Activated CD8-positive, alpha-beta memory T cell treated with anti-CD3 and anti-CD28 coated beads, Interleukin-2, amount 50 U/mL, for 48 hours (primary cell): ENCODE measurements at regions not wholly inside any gene's neighbourhood (a gene's known extent, or its start where the extent isn't known, plus 50 kb on each side); places are given as distances from the start of the nearest gene placed in this dataset.
"Not testable (repeated sequence)": the region's sequence is repeated elsewhere in the genome, so short reads cannot be mapped to it uniquely, and the experiment has no call there.

ENCODE experiments used
- DNase-seq: peaks from one replicate; pipeline ENCODE4 v3.0.0-alpha.2; 2020

DNA sequence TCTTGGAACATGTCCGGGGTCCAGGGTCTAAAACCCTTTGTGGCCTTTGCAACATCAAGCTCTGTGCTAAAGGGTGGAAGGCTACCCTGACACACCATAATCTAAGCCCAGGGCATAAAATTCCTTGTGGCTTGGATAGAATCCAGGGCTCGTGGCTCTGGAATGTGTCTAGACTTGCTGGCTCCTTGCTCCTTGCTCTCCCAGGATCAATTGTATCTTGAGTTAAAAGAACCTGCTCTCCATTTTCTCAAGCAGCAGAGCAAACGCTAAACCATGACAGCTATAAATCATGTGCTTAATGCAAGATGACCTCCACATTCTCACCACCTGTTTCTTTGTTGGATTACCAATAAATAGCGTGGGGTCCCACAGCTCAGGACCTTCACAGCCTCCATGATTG lies 1140.9 kb upstream of the TMPRSS15 start:
- not testable (repeated sequence) for DNase-seq

- no peak for DNase-seq
These were observed 1144.6 kb upstream of the TMPRSS15 start for GRCh38 chr21:19547951-19548840.

DNA sequence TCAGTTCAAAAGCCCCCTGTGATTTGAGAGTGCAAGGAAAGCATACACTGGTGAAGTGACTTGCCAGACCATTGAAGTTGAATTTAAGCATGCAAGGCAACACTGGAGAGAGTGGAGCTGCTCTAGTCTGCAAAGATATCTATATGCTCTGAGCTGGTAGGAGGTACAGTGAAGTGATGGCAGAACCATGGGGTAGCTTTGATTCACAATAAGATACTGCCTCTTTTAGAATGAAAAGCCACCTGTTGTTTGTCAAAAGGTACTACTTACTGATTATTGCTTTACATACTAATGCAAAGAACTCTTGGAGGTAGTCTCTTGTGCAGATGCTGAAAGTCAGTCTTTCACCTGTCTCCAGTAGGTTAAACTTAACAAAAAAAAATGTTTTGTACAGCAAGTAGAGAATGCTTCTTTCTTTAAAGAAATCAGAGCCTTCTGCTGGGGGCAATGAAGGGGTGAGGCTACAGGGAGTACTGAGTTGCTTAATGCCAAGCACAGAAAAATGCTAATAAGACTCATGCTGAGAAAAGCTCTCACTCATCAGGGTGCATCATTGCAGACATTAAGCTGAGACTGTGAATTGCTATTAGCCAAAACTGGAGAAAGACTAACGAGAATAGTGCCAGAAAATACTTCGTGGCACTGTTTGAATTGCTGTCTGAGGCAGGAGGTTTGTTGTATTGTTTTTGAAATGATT lies 1150.5 kb upstream of the TMPRSS15 start:
- DNase-seq: no peak

- no peak for DNase-seq
These were observed 1153.5 kb upstream of the TMPRSS15 start for GRCh38 chr21:19557046-19557445.

DNA sequence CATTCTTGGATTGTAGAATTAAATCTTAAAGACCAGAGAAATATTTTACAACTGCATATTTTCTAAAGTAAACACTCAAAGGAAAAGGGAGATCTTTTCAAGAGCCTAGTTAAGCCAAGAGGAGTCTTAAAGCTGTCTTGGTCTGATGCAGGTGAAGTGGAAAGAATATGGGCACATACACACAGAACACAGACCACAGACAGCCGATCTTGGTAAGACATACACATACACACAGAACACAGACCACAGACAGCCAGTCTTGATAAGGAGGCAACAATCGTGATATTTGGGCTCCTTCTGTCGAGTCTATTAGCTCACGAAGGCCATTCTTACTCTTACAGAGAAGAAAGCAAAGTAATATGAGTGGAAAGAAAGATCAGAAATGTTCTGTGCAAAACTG lies 1153.9 kb upstream of the TMPRSS15 start:
- no peak for DNase-seq

DNA sequence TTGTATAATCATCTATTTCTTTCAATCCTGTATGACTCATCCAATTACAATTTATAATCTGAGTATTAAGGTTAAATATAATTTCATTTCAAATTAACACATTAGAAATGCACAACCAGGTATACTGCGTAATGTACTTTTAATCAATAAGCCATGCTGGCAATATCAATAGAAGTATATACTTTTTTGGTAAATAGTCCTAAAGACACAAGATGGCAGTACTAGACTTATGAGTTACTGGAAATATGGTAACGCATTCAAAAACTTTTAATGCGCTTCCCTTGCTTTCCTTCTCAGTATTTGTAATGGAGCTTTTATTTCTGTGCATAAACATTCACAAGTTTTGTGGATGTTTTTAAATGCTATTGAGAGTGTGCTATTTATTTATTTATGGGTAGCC lies 1162.0 kb upstream of the TMPRSS15 start:
- DNase-seq: no peak

DNA sequence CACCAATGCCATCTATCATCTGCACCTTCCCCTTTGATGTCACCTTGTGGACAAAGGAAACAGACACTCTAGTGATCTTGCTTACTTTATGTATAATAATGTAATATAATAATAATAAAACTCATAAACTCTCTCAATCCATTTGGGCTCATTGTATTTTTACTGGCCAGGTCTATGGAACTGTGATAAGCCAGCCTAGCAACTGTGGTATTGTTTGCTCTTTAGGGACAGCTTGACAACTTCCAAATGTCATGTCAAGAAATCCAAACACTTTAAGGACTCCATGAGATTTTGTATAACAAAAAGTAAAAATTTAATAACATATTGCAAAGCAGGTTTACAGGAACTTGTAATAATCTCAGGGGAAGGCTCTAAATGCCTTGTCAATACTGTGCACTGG lies 1163.4 kb upstream of the TMPRSS15 start:
- DNase-seq: no peak

- no peak for DNase-seq
These were observed 1173.8 kb upstream of the TMPRSS15 start for GRCh38 chr21:19577381-19577780.

- no peak for DNase-seq
These were observed 1186.5 kb upstream of the TMPRSS15 start for GRCh38 chr21:19590044-19590443.

DNA sequence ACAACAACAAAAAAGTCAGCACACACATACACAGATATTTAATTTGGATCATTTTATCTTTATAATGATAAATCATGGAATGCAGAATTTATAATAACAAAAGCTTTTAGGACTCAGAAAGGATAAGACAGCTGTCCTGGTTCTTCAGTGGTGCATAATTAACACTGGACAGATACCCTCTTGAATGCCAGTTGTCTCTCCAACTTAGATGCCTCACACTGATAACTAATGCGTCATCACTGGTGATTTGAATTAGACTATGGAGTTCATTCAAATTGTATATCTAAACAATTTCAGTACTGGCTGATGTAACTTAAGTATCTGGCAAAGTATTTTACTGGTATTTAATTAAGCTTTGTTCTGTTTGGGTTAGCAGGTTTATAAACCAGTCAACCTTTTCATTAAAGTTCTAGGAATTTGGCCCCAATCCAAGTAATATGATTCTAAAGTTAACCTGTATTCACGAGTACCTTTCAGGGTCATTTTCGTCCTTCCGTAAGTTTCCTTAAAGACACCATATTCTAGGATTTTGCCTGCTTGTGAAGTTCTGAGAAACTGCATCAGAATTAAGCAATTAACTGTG lies 1199.5 kb upstream of the TMPRSS15 start:
- DNase-seq: no peak

GRCh38 chr21:19608101-19608621 lies 1204.6 kb upstream of the TMPRSS15 start:
- DNase-seq: no peak

- no peak for DNase-seq
These were observed 1206.0 kb upstream of the TMPRSS15 start for GRCh38 chr21:19609611-19610010.

GRCh38 chr21:19621837-19622496 lies 1218.4 kb upstream of the TMPRSS15 start:
- no peak for DNase-seq

- DNase-seq: no peak
These were observed 1237.4 kb upstream of the TMPRSS15 start for GRCh38 chr21:19640964-19641363.

DNA sequence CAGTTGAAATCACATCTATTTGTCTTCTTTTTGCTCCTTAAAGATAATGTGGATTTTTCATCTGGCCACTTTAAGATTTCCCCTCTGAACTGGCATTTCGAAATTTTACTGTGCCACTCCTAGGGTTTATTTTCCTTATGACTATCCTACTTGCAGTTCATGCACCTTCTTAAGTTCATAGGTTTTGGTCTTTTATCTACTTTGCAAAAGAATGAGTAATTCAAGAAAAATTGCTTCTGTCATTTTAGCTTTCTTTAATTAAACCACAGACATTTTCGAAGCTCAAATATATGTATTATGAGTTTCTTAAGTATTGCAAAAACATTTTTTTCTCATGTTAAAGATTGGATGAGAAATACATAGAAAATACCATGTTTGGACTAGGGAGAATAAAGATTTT lies 1244.8 kb upstream of the TMPRSS15 start:
- DNase-seq: no peak

DNA sequence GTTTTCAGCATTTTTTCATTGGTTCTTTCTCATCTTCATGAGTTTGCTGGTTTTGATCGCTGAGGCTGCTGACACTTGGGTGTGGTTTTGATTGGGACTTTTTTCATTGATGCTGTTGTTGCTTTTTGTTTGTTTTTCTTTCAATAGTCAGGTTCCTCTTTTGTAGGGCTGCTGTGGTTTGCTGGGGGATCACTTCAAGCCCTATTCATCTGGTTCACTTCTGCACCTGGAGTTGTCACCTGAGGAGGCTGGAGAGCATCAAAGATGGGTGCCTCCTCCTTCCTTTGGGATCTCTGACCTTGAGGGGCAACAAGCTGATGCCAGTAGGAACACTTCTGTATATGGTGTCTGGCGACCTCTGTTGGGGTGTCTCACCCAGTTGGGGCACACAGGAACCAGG lies 1279.9 kb upstream of the TMPRSS15 start:
- no peak for DNase-seq

- DNase-seq: no peak
These were observed 1280.7 kb upstream of the TMPRSS15 start for GRCh38 chr21:19684328-19684727.

DNA sequence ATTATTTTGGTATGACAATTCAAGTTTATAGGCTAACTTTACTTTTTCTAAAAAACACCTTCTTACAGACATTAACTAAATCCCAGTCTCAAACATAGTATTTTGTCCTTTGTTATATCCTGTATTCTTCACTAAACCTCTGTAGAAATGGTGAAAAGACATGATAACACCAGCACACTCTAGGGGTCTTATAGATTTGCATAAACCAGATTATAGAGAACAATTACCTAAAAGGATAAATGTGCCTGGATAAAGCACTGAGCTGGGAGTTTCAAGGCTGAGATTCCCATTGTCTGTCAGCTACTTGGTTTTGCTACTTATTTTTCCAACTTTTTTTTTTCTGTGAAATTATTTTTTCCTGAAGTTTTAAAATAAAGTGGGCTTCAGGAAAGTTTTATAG lies 1288.6 kb upstream of the TMPRSS15 start:
- DNase-seq: no peak

GRCh38 chr21:19695796-19696195 lies 1292.2 kb upstream of the TMPRSS15 start:
- no peak for DNase-seq

DNA sequence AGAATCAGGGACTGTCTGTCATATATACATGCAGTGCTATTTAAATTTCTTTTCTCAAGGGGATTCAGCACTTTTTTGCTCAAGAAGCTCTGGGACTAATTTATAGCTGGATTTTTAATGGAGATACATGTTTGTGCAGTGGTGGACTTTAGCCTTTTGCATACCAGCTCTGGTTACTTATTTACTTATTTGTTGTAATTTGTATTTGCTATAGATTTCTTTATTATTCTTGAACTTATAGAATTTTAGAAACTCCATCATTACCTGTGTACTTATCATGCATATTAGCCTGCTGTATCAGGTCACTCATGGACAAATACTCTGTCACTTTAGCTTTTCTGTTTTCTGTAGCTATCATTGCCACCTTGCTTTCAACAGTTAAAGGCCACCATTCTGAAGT lies 1296.9 kb upstream of the TMPRSS15 start:
- no peak for DNase-seq

DNA sequence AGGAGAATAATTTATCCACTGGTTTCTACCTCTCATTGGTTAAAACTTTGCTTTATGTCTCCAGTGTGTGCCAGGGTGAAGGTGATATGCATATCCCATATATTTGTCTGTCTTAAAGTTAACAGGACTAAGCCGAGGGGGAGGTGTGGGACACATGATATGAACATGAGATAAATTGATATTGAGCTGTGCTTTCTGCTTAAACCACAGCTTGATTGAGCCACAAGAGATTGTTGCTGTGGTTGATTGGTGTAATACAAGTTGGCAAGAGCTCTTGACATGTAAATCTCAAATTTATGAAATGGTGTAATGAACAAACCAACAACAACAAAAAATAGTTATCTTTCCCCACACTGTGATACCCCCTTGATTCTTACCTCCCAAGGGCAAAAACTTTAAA lies 1295.5 kb upstream of the NCAM2 start:
- no peak for DNase-seq

- DNase-seq: no peak
These were observed 1293.4 kb upstream of the NCAM2 start for GRCh38 chr21:19704832-19705231.

DNA sequence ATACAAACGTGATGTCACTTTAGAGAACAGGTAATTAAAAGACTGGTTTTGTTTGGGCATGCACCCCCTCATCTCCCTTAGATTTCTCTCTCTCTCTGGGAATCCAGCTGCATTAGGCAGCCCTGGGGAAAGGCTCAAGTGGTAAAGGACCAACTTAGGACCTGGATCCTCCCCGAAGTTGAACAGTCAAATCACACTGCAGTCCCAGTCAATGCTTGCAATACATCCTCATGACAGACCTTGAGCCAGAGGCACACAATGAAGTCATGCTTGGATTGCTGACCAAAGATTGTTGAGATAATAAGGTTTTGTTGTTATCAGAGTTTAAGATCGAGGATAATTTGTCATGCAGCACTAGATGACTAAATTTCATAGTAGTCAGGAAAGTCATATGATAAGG lies 1285.8 kb upstream of the NCAM2 start:
- no peak for DNase-seq
